Kidney capillary endothelial cell (primary cell): ENCODE measurements at regions not wholly inside any gene's neighbourhood (a gene's known extent, or its start where the extent isn't known, plus 50 kb on each side); places are given as distances from the start of the nearest gene placed in this dataset.

Experiments
- DNase-seq: peaks from one replicate; pipeline ENCODE4 v3.0.0-alpha.2; 2018; ENCODE audit warnings: low spot score

DNA sequence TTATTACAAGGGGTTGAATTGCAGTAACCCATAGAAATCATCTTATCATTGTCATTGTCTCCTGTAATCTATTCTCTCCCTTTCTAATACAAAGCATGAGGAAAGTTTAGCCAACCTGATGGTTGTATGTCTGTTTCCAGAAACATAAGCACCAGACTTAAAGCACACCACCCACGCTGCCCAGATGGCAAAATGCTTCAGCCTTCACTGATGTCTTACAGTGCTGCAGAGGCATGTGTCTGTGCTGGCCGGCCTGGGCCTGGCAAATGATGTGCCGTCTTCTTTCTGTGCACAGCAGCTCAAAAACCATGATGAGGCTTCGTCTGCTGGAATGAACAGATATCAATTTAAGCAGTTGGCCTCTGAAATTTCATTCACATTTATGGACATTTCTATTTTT is 443.0 kb upstream of the RGPD4 start:
- DNase-seq = no peak

DNA sequence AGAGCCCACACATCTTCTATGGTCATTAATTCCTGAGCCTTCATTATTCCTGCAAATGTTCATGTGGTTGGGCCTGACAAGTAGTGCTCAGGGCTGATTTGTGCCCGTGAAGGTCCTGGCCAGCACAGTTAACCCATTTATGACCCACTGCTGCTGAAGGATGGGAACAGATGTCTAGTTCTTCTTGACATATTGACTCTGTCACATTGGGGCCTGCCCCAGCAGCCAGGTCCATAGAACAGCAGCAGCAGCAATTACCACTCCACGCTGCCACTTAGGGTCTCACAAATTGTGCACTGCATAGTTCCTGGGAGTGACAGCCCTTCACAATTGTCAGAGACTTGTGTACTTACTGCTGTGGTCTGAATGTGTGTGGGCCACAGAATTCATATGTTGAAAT is 442.3 kb upstream of the RGPD4 start:
- DNase-seq = no peak

GRCh38 chr2:107385921-107386320 is 440.8 kb upstream of the RGPD4 start:
- DNase-seq = no peak

GRCh38 chr2:107392241-107392704 is 434.4 kb upstream of the RGPD4 start:
- no peak for DNase-seq

- no peak for DNase-seq
These were observed 433.2 kb upstream of the RGPD4 start for GRCh38 chr2:107393516-107393915.

GRCh38 chr2:107398683-107399082 is 428.0 kb upstream of the RGPD4 start:
- DNase-seq = no peak

- DNase-seq = no peak
These were observed 424.4 kb upstream of the RGPD4 start for GRCh38 chr2:107402330-107402729.

- DNase-seq = no peak
These were observed 421.4 kb upstream of the RGPD4 start for GRCh38 chr2:107405261-107405660.

- DNase-seq = no peak
These were observed 419.7 kb upstream of the RGPD4 start for GRCh38 chr2:107407017-107407416.

GRCh38 chr2:107407974-107408373 is 418.7 kb upstream of the RGPD4 start:
- no peak for DNase-seq

- DNase-seq = no peak
These were observed 415.4 kb upstream of the RGPD4 start for GRCh38 chr2:107411267-107411666.

- DNase-seq = no peak
These were observed 414.3 kb upstream of the RGPD4 start for GRCh38 chr2:107412209-107412904.

DNA sequence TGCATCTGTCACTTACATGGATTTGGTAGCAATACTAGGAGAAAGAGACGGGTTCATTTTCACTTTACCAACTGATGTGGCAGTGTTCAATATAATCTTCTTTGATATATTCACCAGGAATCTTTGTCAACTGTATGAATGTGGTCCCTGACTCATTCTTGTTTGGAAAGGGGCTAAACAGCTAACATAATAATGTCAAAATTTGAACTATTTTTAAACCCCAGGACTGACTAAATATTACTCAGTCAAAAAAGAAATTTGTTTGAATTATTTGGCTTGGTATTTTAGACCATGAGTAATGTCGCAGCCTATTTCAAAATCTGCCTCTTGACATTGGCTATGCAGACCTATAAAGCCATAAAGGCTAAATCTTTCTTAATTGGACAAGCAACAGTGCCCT is 413.7 kb upstream of the RGPD4 start:
- DNase-seq = no peak

- no peak for DNase-seq
These were observed 412.3 kb upstream of the RGPD4 start for GRCh38 chr2:107414376-107414775.

- DNase-seq = no peak
These were observed 408.0 kb upstream of the RGPD4 start for GRCh38 chr2:107418708-107419107.

GRCh38 chr2:107419191-107419590 is 407.5 kb upstream of the RGPD4 start:
- no peak for DNase-seq

GRCh38 chr2:107428781-107429180 is 397.9 kb upstream of the RGPD4 start:
- no peak for DNase-seq

DNA sequence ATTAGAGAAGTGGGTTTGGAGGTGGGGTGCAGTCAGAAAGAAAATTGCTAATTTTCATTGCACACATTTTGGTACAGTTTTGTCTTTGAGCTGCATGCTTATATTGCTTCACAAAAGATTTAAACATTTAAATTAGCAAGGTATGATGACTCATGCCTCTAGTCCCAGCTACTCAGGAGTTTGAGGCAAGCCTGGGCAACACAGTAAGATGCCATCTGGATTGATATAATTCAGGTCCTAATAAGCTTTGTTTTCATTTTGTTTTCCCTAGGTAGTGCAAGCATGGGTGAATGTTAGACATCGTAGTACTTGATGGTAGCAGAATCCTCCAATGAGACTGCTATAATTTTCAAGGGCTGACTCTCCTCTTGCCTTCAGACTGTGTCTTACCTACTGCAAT is 396.7 kb upstream of the RGPD4 start:
- DNase-seq = no peak

GRCh38 chr2:107430596-107431266 is 396.0 kb upstream of the RGPD4 start:
- DNase-seq = no peak

GRCh38 chr2:107436281-107436680 is 390.4 kb upstream of the RGPD4 start:
- DNase-seq = no peak

DNA sequence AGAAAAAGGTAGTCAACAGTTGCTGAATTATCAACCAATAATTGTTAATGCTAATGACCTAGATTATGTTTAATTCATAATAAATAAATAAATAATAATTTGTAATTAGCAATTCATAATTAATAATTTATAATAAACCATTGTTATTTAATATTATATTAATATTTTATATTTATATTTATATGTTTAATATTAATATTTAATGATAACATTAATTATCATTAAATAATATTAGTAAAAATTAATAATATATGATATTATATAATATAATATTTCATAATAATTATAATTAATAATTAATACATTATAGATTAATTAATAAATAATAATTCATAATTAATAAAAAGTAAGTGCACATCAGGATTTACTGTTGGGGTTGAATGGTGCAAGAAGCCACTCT is 389.4 kb upstream of the RGPD4 start:
- no peak for DNase-seq

GRCh38 chr2:107437807-107438206 is 388.9 kb upstream of the RGPD4 start:
- no peak for DNase-seq

DNA sequence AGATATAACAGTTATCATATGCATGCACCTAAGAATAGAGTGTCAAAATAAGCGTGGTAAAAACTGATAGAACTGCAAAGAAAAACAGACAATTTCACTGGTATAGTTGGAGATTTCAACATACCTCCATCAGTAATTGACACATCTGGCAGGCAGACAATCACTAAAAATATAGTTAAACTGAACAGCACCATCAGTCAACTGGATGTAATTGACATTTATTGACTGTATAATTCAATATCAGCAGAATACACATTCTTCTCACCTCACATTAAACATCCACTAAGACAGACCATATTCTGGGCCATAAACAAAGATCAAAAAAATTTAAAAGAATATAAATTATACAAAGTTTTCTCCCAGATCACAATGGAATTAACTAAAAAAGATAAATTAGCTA is 378.5 kb upstream of the RGPD4 start:
- DNase-seq = no peak

DNA sequence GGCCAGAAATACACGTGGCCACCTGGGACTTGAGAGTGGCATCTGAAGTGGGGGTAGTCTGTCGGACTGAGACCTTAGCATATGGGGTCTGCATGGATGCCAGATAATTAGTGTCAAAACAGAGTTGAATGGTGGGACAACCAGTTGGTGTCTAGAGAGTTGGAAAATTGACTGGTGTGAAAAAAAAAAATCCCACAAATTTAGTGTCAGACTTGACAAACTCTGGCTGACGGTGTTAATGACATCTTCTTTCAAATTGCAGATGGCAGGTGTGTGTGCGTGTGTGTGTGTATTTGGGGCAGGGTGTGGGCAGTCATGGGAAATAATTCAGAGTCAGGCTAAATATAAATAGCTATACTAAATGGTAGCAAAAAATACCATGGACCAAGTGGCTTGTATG is 365.4 kb upstream of the RGPD4 start:
- no peak for DNase-seq
